Thymus (tissue), 11 donors: ENCODE measurements at regions not wholly inside any gene's neighbourhood (a gene's known extent, or its start where the extent isn't known, plus 50 kb on each side); places are given as distances from the start of the nearest gene placed in this dataset.

ENCODE experiments used
- DNase-seq, 9 donors: peaks; one replicate each; pipeline ENCODE4 v3.0.0-alpha.2; 2013; ENCODE audit warnings: low spot score in 9 of 9, low read depth in 6 of 9, missing footprints in 1 of 9
- H3K27ac ChIP-seq, 2 donors: one replicate each; pipeline ENCODE4 v1.5.1; 2013; ENCODE audit warnings: control low read depth in 1 of 2, low read depth in 1 of 2, low read length in 1 of 2, mild to moderate bottlenecking in 1 of 2, moderate library complexity in 1 of 2
- H3K27me3 ChIP-seq, 2 donors: one replicate each; pipeline ENCODE4 v1.5.1; 2013; ENCODE audit warnings: low read length in 1 of 2; ENCODE audit not compliant: control insufficient read depth in 2 of 2, insufficient read depth in 1 of 2
- H3K36me3 ChIP-seq, 2 donors: one replicate each; pipeline ENCODE4 v1.5.1; 2013; ENCODE audit warnings: low read length in 1 of 2, mild to moderate bottlenecking in 1 of 2, moderate library complexity in 1 of 2; ENCODE audit not compliant: control insufficient read depth in 2 of 2, insufficient read depth in 2 of 2
- H3K4me1 ChIP-seq, 2 donors: one replicate each; pipeline ENCODE4 v1.5.1; 2013; ENCODE audit warnings: low read length in 2 of 2; ENCODE audit not compliant: control insufficient read depth in 2 of 2, insufficient read depth in 2 of 2
- H3K4me3 ChIP-seq, 2 donors: one replicate each; pipeline ENCODE4 v1.5.1; 2013; ENCODE audit warnings: low read length in 2 of 2, control low read depth in 1 of 2, mild to moderate bottlenecking in 1 of 2
- H3K9me3 ChIP-seq, 2 donors: one replicate each; pipeline ENCODE4 v1.5.1; 2013; ENCODE audit warnings: low read length in 1 of 2, mild to moderate bottlenecking in 1 of 2; ENCODE audit not compliant: control insufficient read depth in 2 of 2, insufficient read depth in 1 of 2
- WGBS: extraction: QIAGEN DNeasy Blood & Tissue Kit; methylation state at CpG from one replicate; pipeline ENCODE4 v1.1.7; 2013; 5-methylcytosine and 5-hydroxymethylcytosine counted together
- donor health status: healthy.

DNA sequence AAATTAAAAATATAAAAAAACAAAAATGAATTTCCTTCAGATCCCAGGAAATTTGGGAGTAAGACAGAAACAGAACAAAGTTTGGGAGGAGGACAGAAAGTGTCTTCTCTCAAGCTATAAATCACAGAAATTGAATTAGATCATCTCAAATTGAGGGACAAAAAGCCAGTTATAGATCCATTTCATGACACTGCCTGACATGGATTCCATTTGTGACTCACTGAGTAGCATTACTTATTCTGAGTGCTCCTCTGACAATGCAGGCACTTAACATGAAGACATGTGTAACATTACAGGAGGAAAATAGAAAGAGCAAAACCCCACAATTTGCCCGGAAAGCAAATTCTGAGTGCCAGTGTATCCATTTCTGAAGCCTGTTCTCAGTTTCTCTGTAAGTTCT lies 63.9 kb upstream of the CREB1 start:
- no peaks in the 10 kb centered on the region for H3K27me3 ChIP-seq
- H3K4me1 ChIP-seq, result peaks cover 0 to 2% of the 10 kb centered on the region in 2 donors
- H3K36me3 ChIP-seq, result no peaks in the 10 kb centered on the region
- no peak overlapping the region for H3K4me3 ChIP-seq
- WGBS, result 98% methylated on average over 1 of the region's 1 CpG
- no peak overlapping the region for H3K27ac ChIP-seq
- no peaks in the 10 kb centered on the region for H3K9me3 ChIP-seq
- DNase-seq, result no peak

DNA sequence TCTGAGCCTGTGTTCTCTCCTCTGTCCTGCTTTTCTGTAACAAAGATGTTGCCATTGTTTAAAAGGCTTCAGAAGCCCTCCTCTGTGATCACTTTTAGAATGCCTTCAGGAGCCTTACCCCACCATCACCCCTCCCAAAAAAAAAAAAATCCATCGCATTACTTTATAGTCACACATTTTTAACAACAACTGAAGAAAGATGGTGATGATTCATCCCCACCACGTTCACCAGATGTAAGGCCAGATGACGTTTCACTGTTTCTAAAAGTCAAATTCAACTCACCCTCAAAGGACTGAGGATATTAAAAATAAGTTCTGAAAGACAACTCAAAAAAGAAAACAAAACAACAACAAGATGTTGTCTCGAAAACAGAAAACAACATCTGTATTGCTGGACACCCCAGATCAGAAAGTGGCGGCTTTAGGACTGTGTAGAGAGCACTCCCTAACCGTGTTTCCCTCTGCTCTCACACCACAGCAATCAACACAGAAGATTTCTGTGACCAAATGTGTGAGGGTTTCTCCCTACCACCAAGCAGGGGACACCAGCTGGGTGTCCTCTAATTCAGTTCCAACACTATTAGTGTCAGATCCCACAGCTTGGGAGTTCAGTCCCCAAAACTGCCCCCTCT lies 61.9 kb upstream of the CREB1 start:
- no peaks in the 10 kb centered on the region for H3K9me3 ChIP-seq
- H3K4me3 ChIP-seq, result no peak overlapping the region
- no peak overlapping the region for H3K27ac ChIP-seq
- H3K27me3 ChIP-seq, result no peaks in the 10 kb centered on the region
- WGBS, result 82% methylated on average over 6 of the region's 6 CpGs
- no peak for DNase-seq
- no peaks in the 10 kb centered on the region for H3K36me3 ChIP-seq
- H3K4me1 ChIP-seq, result peaks cover 0 to 3% of the 10 kb centered on the region in 2 donors

DNA sequence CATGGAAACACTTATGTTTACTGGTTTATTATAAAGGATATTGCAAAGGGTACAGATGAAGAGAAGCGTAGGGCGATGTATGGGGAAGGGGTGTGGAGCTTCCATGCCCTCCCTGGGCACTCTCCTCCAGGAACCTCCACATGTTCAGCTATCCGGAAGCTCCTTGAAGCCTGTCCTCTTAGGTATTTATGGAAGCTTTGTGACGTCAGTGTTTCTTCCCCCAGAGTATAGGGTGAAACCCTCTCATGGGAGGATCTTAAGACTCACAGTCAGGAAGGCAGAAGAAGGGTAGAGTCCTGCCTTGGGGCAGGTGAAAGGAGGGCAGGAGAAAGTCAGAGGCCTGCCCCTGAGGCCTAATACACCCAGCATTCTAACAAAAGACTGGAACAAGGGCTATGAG lies 61.3 kb upstream of the CREB1 start:
- H3K36me3 ChIP-seq, result no peaks in the 10 kb centered on the region
- no peak overlapping the region for H3K4me3 ChIP-seq
- H3K27me3 ChIP-seq, result no peaks in the 10 kb centered on the region
- peaks cover 0 to 6% of the 10 kb centered on the region in 2 donors for H3K4me1 ChIP-seq
- 98% methylated on average over 4 of the region's 4 CpGs for WGBS
- H3K9me3 ChIP-seq, result no peaks in the 10 kb centered on the region
- no peak overlapping the region for H3K27ac ChIP-seq
- DNase-seq, result no peak

DNA sequence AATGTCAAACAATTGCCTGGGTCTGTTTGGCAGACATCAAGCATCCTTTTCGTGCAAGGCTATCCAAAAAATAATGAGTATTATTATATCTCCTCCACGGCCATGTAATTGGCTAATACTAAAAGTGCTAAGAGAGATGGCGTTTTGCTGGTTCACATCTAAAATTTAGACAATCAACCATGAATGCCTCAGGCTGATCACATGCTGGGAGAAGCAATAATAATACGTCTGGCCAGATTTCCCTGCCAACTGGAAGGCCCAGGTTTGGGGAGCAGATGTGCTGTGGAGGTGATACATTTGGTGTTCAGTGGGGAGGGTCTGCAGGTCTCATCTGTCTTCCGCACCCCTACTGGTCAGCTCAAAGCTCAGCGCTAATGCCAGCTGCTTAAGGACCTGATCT lies 60.3 kb upstream of the CREB1 start:
- H3K9me3 ChIP-seq, result no peaks in the 10 kb centered on the region
- no peak for DNase-seq
- peaks cover 0 to 6% of the 10 kb centered on the region in 2 donors for H3K4me1 ChIP-seq
- WGBS, result 98% methylated on average over 6 of the region's 6 CpGs
- H3K36me3 ChIP-seq, result no peaks in the 10 kb centered on the region
- no peaks in the 10 kb centered on the region for H3K27me3 ChIP-seq
- no peak overlapping the region for H3K4me3 ChIP-seq
- H3K27ac ChIP-seq, result no peak overlapping the region

DNA sequence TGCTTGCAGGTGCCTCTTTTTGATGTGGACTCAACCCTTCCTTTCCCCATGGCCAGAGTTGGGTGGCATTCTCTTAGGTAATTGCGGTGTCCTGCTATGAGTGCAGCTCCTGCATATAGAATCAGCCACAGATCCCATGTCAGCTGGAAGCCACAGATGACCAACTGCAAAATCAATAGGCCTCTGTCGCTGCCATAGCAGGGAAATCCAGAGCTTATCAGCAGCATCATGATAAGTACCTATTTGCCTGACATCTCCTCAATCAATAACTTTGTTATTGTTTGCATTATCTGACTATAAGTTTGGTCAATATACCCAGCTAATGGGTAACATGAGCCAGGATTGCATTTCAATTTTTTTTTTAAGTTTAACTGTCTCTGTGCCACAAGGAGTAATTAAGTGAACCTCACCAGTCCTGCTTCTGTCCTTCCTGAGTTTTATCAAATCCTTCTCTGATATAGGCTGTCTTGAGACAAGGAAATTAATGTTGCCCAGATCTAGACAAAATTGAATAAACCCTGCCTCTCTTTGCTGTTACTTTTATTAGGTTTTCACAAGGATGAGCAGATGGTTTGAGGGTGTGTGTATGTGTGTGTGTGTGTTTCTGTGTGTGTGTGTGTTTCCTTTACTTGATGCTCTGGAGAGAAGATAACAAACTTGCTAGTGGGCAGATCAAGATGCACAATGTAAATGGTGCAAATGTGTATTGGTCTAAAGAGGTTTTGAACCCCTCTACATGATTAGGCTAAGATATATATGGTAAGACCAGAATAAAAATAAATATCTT lies 59.6 kb upstream of the CREB1 start:
- WGBS, result 97% methylated on average over 2 of the region's 2 CpGs
- DNase-seq, result no peak
- Histone ChIP-seq H3K4me3 (no peak overlapping the region), H3K36me3 (no peaks in the 10 kb centered on the region), H3K27me3 (no peaks in the 10 kb centered on the region), H3K27ac (no peak overlapping the region), H3K4me1 (peaks cover 0 to 6% of the 10 kb centered on the region in 2 donors), H3K9me3 (no peaks in the 10 kb centered on the region)

DNA sequence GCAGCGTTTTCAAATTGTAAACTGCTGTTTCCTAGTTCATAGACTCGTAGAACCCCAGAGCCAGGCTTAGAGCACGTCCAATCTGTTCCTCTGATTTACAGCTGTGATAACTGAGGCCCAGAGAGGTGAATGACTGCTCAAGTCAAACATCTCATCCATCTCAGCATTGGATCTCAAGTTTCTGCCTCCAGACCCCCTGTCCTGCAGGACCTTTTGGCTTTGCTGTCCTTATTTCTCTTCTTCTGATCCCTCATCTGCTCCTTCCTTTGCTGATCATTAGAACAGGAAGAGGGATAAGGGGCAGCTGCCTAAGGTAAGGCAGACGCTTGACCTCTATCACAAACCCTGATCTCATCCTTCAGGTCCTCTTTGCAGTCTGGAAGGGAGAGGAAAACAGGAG lies 58.5 kb upstream of the CREB1 start:
- no peaks in the 10 kb centered on the region for H3K36me3 ChIP-seq
- no peaks in the 10 kb centered on the region for H3K9me3 ChIP-seq
- WGBS, result 97% methylated on average over 4 of the region's 4 CpGs
- no peaks in the 10 kb centered on the region for H3K27me3 ChIP-seq
- H3K27ac ChIP-seq, result no peak overlapping the region
- DNase-seq, result no peak
- peaks cover 0 to 6% of the 10 kb centered on the region in 2 donors for H3K4me1 ChIP-seq
- no peak overlapping the region for H3K4me3 ChIP-seq

DNA sequence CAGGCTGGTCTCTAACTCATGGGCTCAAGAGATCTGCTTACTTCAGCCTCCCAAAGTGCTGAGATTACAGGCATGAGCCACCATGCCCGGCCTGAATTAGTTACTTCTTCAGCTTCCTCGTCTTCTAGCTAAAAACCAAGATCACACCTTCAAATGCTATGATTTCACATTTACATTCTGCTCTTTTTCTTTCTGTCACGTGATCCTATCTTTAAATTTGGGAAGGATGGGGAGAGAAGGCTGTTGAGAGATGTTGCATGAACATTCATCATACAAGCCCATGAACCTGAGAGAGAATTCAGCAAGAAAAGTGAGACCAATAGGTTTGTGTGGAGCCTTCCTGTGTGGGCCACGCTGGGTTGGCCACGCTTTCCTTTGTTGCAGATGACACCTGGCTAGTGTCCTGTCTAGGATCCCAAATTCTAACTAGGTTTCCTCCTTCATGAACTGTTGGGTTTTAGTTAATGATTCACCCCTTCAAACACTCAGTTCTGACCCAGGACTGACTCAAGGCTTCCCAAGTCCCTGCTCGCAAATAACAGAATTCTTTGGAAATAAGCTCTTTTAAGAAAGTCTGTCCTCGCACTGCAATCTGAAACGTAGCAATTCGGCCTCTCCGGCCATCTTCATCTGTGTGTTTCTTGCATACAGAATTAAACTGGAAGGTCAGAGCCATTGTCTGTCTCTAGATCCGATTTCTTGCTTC lies 57.3 kb upstream of the CREB1 start:
- Histone ChIP-seq H3K27ac (no peak overlapping the region), H3K4me3 (no peak overlapping the region), H3K4me1 (peaks cover 0 to 6% of the 10 kb centered on the region in 2 donors), H3K9me3 (no peaks in the 10 kb centered on the region), H3K36me3 (no peaks in the 10 kb centered on the region), H3K27me3 (no peaks in the 10 kb centered on the region)
- 97% methylated on average over 11 of the region's 11 CpGs for WGBS
- no peak for DNase-seq

GRCh38 chr2:207473049-207473930 lies 56.5 kb upstream of the CREB1 start:
- Histone ChIP-seq H3K36me3 (no peaks in the 10 kb centered on the region), H3K4me1 (peaks cover 0 to 6% of the 10 kb centered on the region in 2 donors), H3K27me3 (no peaks in the 10 kb centered on the region), H3K9me3 (no peaks in the 10 kb centered on the region), H3K27ac (no peak overlapping the region), H3K4me3 (no peak overlapping the region)
- peak; percentile 39 to 86 (median 56) for DNase-seq
- WGBS, result 36% methylated on average over 9 of the region's 9 CpGs
